Neuronal stem cell (in vitro differentiated cells): ENCODE measurements at regions not wholly inside any gene's neighbourhood (a gene's known extent, or its start where the extent isn't known, plus 50 kb on each side); places are given as distances from the start of the nearest gene placed in this dataset.

ENCODE experiments used
- DNase-seq: peaks from one replicate; pipeline ENCODE4 v3.0.0-alpha.2; 2013; ENCODE audit warnings: low spot score
- H2AFZ ChIP-seq: one replicate; pipeline ENCODE4 v1.6.1; 2013; ENCODE audit warnings: mild to moderate bottlenecking, low read length, inconsistent platforms
- H2AK5ac ChIP-seq: 2 replicates; pipeline ENCODE4 v1.6.1; 2013; ENCODE audit warnings: low read depth, mild to moderate bottlenecking, inconsistent platforms, low read length, moderate library complexity, mixed read lengths
- H2BK120ac ChIP-seq: 2 replicates; pipeline ENCODE4 v1.6.1; 2013; ENCODE audit warnings: low read depth, mild to moderate bottlenecking, inconsistent platforms, low read length, moderate library complexity, mixed read lengths
- H2BK12ac ChIP-seq: one replicate; pipeline ENCODE4 v1.6.1; 2013; ENCODE audit warnings: low read length, inconsistent platforms
- H2BK15ac ChIP-seq: 2 replicates; pipeline ENCODE4 v1.6.1; 2013; ENCODE audit warnings: mild to moderate bottlenecking, low read length, inconsistent platforms, mixed read lengths
- H2BK5ac ChIP-seq: one replicate; pipeline ENCODE4 v1.6.1; 2013; ENCODE audit warnings: inconsistent platforms, mild to moderate bottlenecking, low read length, moderate library complexity
- H3K14ac ChIP-seq: one replicate; pipeline ENCODE4 v1.6.1; 2013; ENCODE audit warnings: low read length, inconsistent platforms
- H3K18ac ChIP-seq: 2 replicates; pipeline ENCODE4 v1.6.1; 2013; ENCODE audit warnings: low read length, inconsistent platforms
- H3K23ac ChIP-seq: 2 replicates; pipeline ENCODE4 v1.6.1; 2013; ENCODE audit warnings: low read depth, mild to moderate bottlenecking, mixed read lengths, low read length, inconsistent platforms; ENCODE audit not compliant: poor library complexity
- H3K27ac ChIP-seq: replicated peaks from 3 replicates; pipeline ENCODE4 v1.5.1; 2013; ENCODE audit warnings: low read length, inconsistent platforms
- H3K27me3 ChIP-seq, 3 experiments: 2 replicates each; pipeline ENCODE4 v1.6.1; 2013; ENCODE audit warnings: low read length in 3 of 3, mild to moderate bottlenecking in 2 of 3, inconsistent platforms in 1 of 3, low read depth in 1 of 3, mixed read lengths in 1 of 3, moderate library complexity in 1 of 3; ENCODE audit not compliant: control insufficient read depth in 3 of 3, insufficient read depth in 3 of 3
- H3K36me3 ChIP-seq, 2 donors: replicated peaks in 1 of 2; 2 replicates each; pipeline ENCODE4 v1.6.1; 2013; ENCODE audit warnings: low read length in 2 of 2; ENCODE audit not compliant: control insufficient read depth in 2 of 2, insufficient read depth in 2 of 2
- H3K4ac ChIP-seq: 2 replicates; pipeline ENCODE4 v1.6.1; 2013; ENCODE audit warnings: inconsistent platforms, mild to moderate bottlenecking, low read length, moderate library complexity
- H3K4me1 ChIP-seq, 2 donors: 1 replicate in 1 of 2; 2 replicates in 1 of 2; pipeline ENCODE4 v1.6.1; 2013; ENCODE audit warnings: low read length in 2 of 2, low read depth in 1 of 2; ENCODE audit not compliant: control insufficient read depth in 2 of 2, insufficient read depth in 1 of 2
- H3K4me2 ChIP-seq: one replicate; pipeline ENCODE4 v1.6.1; 2013; ENCODE audit warnings: mild to moderate bottlenecking, low read length, inconsistent platforms; ENCODE audit not compliant: insufficient read depth, poor library complexity, severe bottlenecking
- H3K4me3 ChIP-seq, 2 donors: 2 replicates each; pipeline ENCODE4 v1.5.1; 2013; ENCODE audit warnings: low read length in 2 of 2, mild to moderate bottlenecking in 2 of 2, inconsistent platforms in 1 of 2, moderate library complexity in 1 of 2
- H3K79me1 ChIP-seq: one replicate; pipeline ENCODE4 v1.6.1; 2013; ENCODE audit warnings: low read depth, mild to moderate bottlenecking, inconsistent platforms, low read length, moderate library complexity
- H3K9ac ChIP-seq: one replicate; pipeline ENCODE4 v1.6.1; 2013; ENCODE audit warnings: mild to moderate bottlenecking, low read depth, low read length, inconsistent platforms; ENCODE audit not compliant: poor library complexity
- H3K9me3 ChIP-seq, 2 donors: replicated peaks in 1 of 2; 2 replicates each; pipeline versions ENCODE3 to v1.6.1; 2013; ENCODE audit warnings: low read length in 2 of 2, mild to moderate bottlenecking in 2 of 2, inconsistent platforms in 1 of 2, low read depth in 1 of 2, mixed read lengths in 1 of 2, moderate library complexity in 1 of 2; ENCODE audit not compliant: control insufficient read depth in 2 of 2, insufficient read depth in 1 of 2
- H4K8ac ChIP-seq: one replicate; pipeline ENCODE4 v1.6.1; 2013; ENCODE audit warnings: low read depth, mild to moderate bottlenecking, inconsistent platforms, low read length, moderate library complexity
- H4K91ac ChIP-seq: one replicate; pipeline ENCODE4 v1.6.1; 2013; ENCODE audit warnings: low read length, low read depth, mild to moderate bottlenecking, inconsistent platforms; ENCODE audit not compliant: poor library complexity
- WGBS, 2 donors: extraction: QIAGEN DNeasy Blood & Tissue Kit; methylation state at CpG; one replicate each; pipeline ENCODE4 v1.1.7; 2013; ENCODE audit warnings: missing lambda C conversion rate in 2 of 2, mixed read lengths in 1 of 2; ENCODE audit not compliant: insufficient read length in 2 of 2, insufficient replicate concordance in 1 of 2; ENCODE audit errors: extremely low coverage in 2 of 2; 5-methylcytosine and 5-hydroxymethylcytosine counted together

- H3K4ac ChIP-seq, result no peak overlapping the region
- no peaks in the 10 kb centered on the region for H3K79me1 ChIP-seq
- no peak overlapping the region for H3K4me2 ChIP-seq
- H3K27ac ChIP-seq, result no peak overlapping the region
- DNase-seq, result no peak
- no peak overlapping the region for H4K91ac ChIP-seq
- no peaks in the 10 kb centered on the region for H3K27me3 ChIP-seq
- no peak overlapping the region for H3K18ac ChIP-seq
- H2AFZ ChIP-seq, result no peak overlapping the region
- no peak overlapping the region for H2BK15ac ChIP-seq
- H3K23ac ChIP-seq, result no peak overlapping the region
- H3K4me1 ChIP-seq, result peaks cover 2 to 3% of the 10 kb centered on the region in 2 donors
- H4K8ac ChIP-seq, result no peak overlapping the region
- H2BK12ac ChIP-seq, result no peak overlapping the region
- H3K14ac ChIP-seq, result no peak overlapping the region
- no peaks in the 10 kb centered on the region for H3K9me3 ChIP-seq
- WGBS, 2 donors, result no CpG with 5 or more reads among the region's 2 CpGs
- no peak overlapping the region for H3K4me3 ChIP-seq
- H2BK120ac ChIP-seq, result no peak overlapping the region
- H3K9ac ChIP-seq, result no peak overlapping the region
- H2BK5ac ChIP-seq, result no peak overlapping the region
- no peaks in the 10 kb centered on the region for H3K36me3 ChIP-seq
- H2AK5ac ChIP-seq, result no peak overlapping the region
Measured at GRCh38 chr13:22489771-22490170, 691.0 kb upstream of the SGCG start.

DNA sequence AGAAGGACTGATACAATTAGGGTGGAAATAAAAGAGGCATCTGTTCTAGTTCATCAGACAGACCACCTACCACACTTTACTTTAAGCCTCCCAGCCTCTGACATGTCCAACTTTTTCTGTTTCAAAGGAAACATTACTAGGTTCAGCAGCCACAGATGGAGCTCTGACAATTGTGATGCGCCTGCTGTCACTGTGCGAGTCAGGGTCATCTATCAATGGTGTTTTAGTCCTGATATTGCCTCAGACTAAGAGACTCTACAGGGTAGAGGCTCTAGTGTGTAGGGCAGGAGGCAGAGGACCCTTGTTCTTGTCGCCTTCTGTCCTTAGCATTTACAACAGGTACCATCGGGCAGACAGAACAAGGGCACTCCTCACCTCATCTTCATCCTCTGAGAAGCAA, 685.0 kb upstream of the SGCG start:
- Histone ChIP-seq H2BK15ac (no peak overlapping the region), H2BK5ac (no peak overlapping the region), H3K27me3 (no peaks in the 10 kb centered on the region), H4K91ac (no peak overlapping the region), H2AK5ac (no peak overlapping the region), H4K8ac (no peak overlapping the region), H3K27ac (peak overlapping the region; percentile 30), H3K4ac (no peak overlapping the region), H3K23ac (no peak overlapping the region), H3K9ac (no peak overlapping the region), H2BK120ac (no peak overlapping the region), H3K14ac (no peak overlapping the region), H3K4me1 (peaks cover 13 to 22% of the 10 kb centered on the region in 2 donors), H3K9me3 (no peaks in the 10 kb centered on the region), H3K36me3 (no peaks in the 10 kb centered on the region), H3K4me2 (no peak overlapping the region), H3K79me1 (no peaks in the 10 kb centered on the region), H2BK12ac (no peak overlapping the region), H2AFZ (peak overlapping the region; percentile 37), H3K18ac (no peak overlapping the region), H3K4me3 (no peak overlapping the region)
- no peak for DNase-seq
- WGBS, 2 donors, result no CpG with 5 or more reads among the region's 4 CpGs

- Histone ChIP-seq H3K14ac (no peak overlapping the region), H2BK15ac (no peak overlapping the region), H4K8ac (no peak overlapping the region), H2AFZ (peak overlapping the region; percentile 11), H2AK5ac (peak overlapping the region; percentile 2), H3K9ac (no peak overlapping the region), H2BK120ac (no peak overlapping the region), H3K36me3 (no peaks in the 10 kb centered on the region), H3K79me1 (no peaks in the 10 kb centered on the region), H2BK12ac (no peak overlapping the region), H3K4me3 (no peak overlapping the region), H3K4me1 (peaks cover 13 to 22% of the 10 kb centered on the region in 2 donors), H3K27me3 (no peaks in the 10 kb centered on the region), H3K23ac (no peak overlapping the region), H2BK5ac (no peak overlapping the region), H4K91ac (no peak overlapping the region), H3K27ac (no peak overlapping the region), H3K9me3 (no peaks in the 10 kb centered on the region), H3K4me2 (no peak overlapping the region), H3K18ac (peak overlapping the region; percentile 74), H3K4ac (no peak overlapping the region)
- WGBS, 2 donors, result no CpG with 5 or more reads among the region's 17 CpGs
- no peak for DNase-seq
Measured at GRCh38 chr13:22496803-22497508, 683.8 kb upstream of the SGCG start.

GRCh38 chr13:22497991-22498780, 682.6 kb upstream of the SGCG start:
- H2BK12ac ChIP-seq, result no peak overlapping the region
- no CpG with 5 or more reads among the region's 16 CpGs for WGBS, 2 donors
- no peak overlapping the region for H4K8ac ChIP-seq
- no peaks in the 10 kb centered on the region for H3K9me3 ChIP-seq
- no peak overlapping the region for H2BK15ac ChIP-seq
- H3K79me1 ChIP-seq, result no peaks in the 10 kb centered on the region
- no peak for DNase-seq
- no peak overlapping the region for H2BK5ac ChIP-seq
- no peak overlapping the region for H2BK120ac ChIP-seq
- H3K36me3 ChIP-seq, result no peaks in the 10 kb centered on the region
- no peak overlapping the region for H3K4me3 ChIP-seq
- H3K18ac ChIP-seq, result no peak overlapping the region
- H3K23ac ChIP-seq, result no peak overlapping the region
- H3K14ac ChIP-seq, result no peak overlapping the region
- H4K91ac ChIP-seq, result no peak overlapping the region
- H2AFZ ChIP-seq, result no peak overlapping the region
- no peaks in the 10 kb centered on the region for H3K27me3 ChIP-seq
- no peak overlapping the region for H3K27ac ChIP-seq
- H3K4me2 ChIP-seq, result no peak overlapping the region
- no peak overlapping the region for H3K9ac ChIP-seq
- H3K4me1 ChIP-seq, result peaks cover 13 to 22% of the 10 kb centered on the region in 2 donors
- no peak overlapping the region for H2AK5ac ChIP-seq
- H3K4ac ChIP-seq, result no peak overlapping the region
